Keratinocyte (primary cell): ENCODE measurements at regions not wholly inside any gene's neighbourhood (a gene's known extent, or its start where the extent isn't known, plus 50 kb on each side); places are given as distances from the start of the nearest gene placed in this dataset.

Experiments
- DNase-seq: peaks from one replicate; pipeline ENCODE4 v3.0.0-alpha.2; 2011; ENCODE audit warnings: low read depth, missing footprints, low spot score
- FAIRE-seq: peaks from 2 replicates; lab custom pipeline; 2011; peaks lifted over from hg19 to GRCh38; lab: Jason Lieb, UNC
- H2AFZ ChIP-seq: 2 replicates; pipeline ENCODE4 v1.6.0; 2012; ENCODE audit warnings: low read length, control low read depth, inconsistent platforms; ENCODE audit not compliant: control insufficient read depth
- H3K27ac ChIP-seq: 2 replicates; pipeline ENCODE4 v1.5.1; 2011; ENCODE audit warnings: low read length; ENCODE audit not compliant: control insufficient read depth, insufficient read depth
- H3K27me3 ChIP-seq: 3 replicates; pipeline ENCODE4 v1.6.0; 2011; ENCODE audit warnings: low read length; ENCODE audit not compliant: control insufficient read depth, insufficient read depth; ENCODE audit errors: extremely low read depth
- H3K36me3 ChIP-seq, 2 experiments: 2 replicates in 1 of 2; 3 replicates in 1 of 2; pipeline ENCODE4 v1.5.1; 2011; ENCODE audit warnings: low read length in 2 of 2, mild to moderate bottlenecking in 1 of 2; ENCODE audit not compliant: control insufficient read depth in 2 of 2, insufficient read depth in 2 of 2; ENCODE audit errors: extremely low read depth in 1 of 2
- H3K4me1 ChIP-seq: 3 replicates; pipeline ENCODE4 v1.5.1; 2011; ENCODE audit warnings: low read length; ENCODE audit not compliant: control insufficient read depth, insufficient read depth; ENCODE audit errors: extremely low read depth
- H3K4me2 ChIP-seq: 3 replicates; pipeline ENCODE4 v1.6.0; 2011; ENCODE audit warnings: low read depth, low read length; ENCODE audit not compliant: control insufficient read depth, insufficient read depth; ENCODE audit errors: extremely low read depth
- H3K4me3 ChIP-seq, 3 experiments: fragments of 200-600 bp in 1 of 3; sonication (generic) in 1 of 3; 2 replicates in 2 of 3; 3 replicates in 1 of 3; pipeline ENCODE4 v1.5.1; 2011 to 2016; ENCODE audit warnings: low read length in 3 of 3, mild to moderate bottlenecking in 3 of 3, control low read depth in 2 of 3, inconsistent platforms in 1 of 3, low read depth in 1 of 3, mixed read lengths in 1 of 3, mixed run types in 1 of 3, moderate library complexity in 1 of 3; ENCODE audit not compliant: control insufficient read depth in 2 of 3, insufficient read depth in 2 of 3; ENCODE audit errors: extremely low read depth in 1 of 3
- H3K79me2 ChIP-seq: 2 replicates; pipeline ENCODE4 v1.6.0; 2012; ENCODE audit warnings: low read length; ENCODE audit not compliant: control insufficient read depth, insufficient read depth
- H3K9ac ChIP-seq: 3 replicates; pipeline ENCODE4 v1.6.0; 2011; ENCODE audit warnings: low read length; ENCODE audit not compliant: control insufficient read depth, insufficient read depth; ENCODE audit errors: extremely low read depth
- H3K9me1 ChIP-seq: 3 replicates; pipeline ENCODE4 v1.6.0; 2011; ENCODE audit warnings: low read length; ENCODE audit not compliant: control insufficient read depth, insufficient read depth; ENCODE audit errors: extremely low read depth
- H3K9me3 ChIP-seq: 2 replicates; pipeline ENCODE4 v1.5.1; 2012; ENCODE audit warnings: low read depth, low read length; ENCODE audit not compliant: control insufficient read depth
- H4K20me1 ChIP-seq: 3 replicates; pipeline ENCODE4 v1.6.0; 2011; ENCODE audit warnings: low read length; ENCODE audit not compliant: control insufficient read depth, insufficient read depth; ENCODE audit errors: extremely low read depth
- CTCF ChIP-seq, 3 experiments: IDR thresholded peaks in 1 of 3; conservative IDR thresholded peaks in 1 of 3; optimal IDR thresholded peaks in 1 of 3; 2 replicates in 2 of 3; 3 replicates in 1 of 3; pipeline versions ENCODE3 to v1.5.1; 2011; ENCODE audit warnings: low read length in 3 of 3, mild to moderate bottlenecking in 3 of 3, moderate library complexity in 2 of 3, control low read depth in 1 of 3, inconsistent platforms in 1 of 3; ENCODE audit not compliant: insufficient read depth in 2 of 3; ENCODE audit errors: extremely low read depth in 1 of 3
- EZH2 ChIP-seq: IDR thresholded peaks from one replicate; pipeline ENCODE4 v1.6.1; 2012; ENCODE audit warnings: inconsistent platforms, mild to moderate bottlenecking, low read length, moderate library complexity
- dilution Hi-C: fragments of 300-500 bp; cut with MboI; formaldehyde crosslinking; loops from one replicate; pipeline ENCODE4 v1.7.0; 2020; ENCODE audit warnings: low sequenced_read_pairs; ENCODE audit not compliant: extremely low pct_ligation_motif_present

GRCh38 chr13:105612541-105612940 is 922.9 kb downstream of the EFNB2 start:
- no peak for FAIRE-seq
- no peaks in the 10 kb centered on the region for H3K9me1 ChIP-seq
- H3K79me2 ChIP-seq = no peaks in the 10 kb centered on the region
- no peaks in the 10 kb centered on the region for H4K20me1 ChIP-seq
- H3K4me2 ChIP-seq = no peak overlapping the region
- no peak for DNase-seq
- no peaks in the 10 kb centered on the region for H3K27me3 ChIP-seq
- H3K36me3 ChIP-seq = no peaks in the 10 kb centered on the region
- no peak overlapping the region for H3K27ac ChIP-seq
- H3K9ac ChIP-seq = no peak overlapping the region
- H3K9me3 ChIP-seq = no peaks in the 10 kb centered on the region
- H3K4me3 ChIP-seq = no peak overlapping the region
- no peak for TF ChIP-seq CTCF (optimal IDR thresholded peaks at IDR 0.05 in 1 of 3, IDR thresholded peaks at IDR 0.05 in 1 of 3, conservative IDR thresholded peaks at IDR 0.05 in 1 of 3; ENCODE audit: extremely low read depth in 1 of 3, insufficient read depth in 2 of 3, low read length in 3 of 3)
- no peak for TF ChIP-seq EZH2
- dilution Hi-C loops = no loop called here
- H2AFZ ChIP-seq = no peak overlapping the region
- H3K4me1 ChIP-seq = peaks cover 13% of the 10 kb centered on the region

GRCh38 chr13:105611424-105611823 is 924.0 kb downstream of the EFNB2 start:
- peak; percentile 13 for DNase-seq
- Histone ChIP-seq H3K36me3 (no peaks in the 10 kb centered on the region), H3K27me3 (no peaks in the 10 kb centered on the region), H3K27ac (no peak overlapping the region), H3K4me3 (peak overlapping the region in 1 of 3 experiments; percentile 35), H3K9me1 (no peaks in the 10 kb centered on the region), H4K20me1 (no peaks in the 10 kb centered on the region), H2AFZ (no peak overlapping the region), H3K4me1 (peaks cover 13% of the 10 kb centered on the region), H3K4me2 (peak overlapping the region; percentile 71), H3K9me3 (no peaks in the 10 kb centered on the region), H3K79me2 (no peaks in the 10 kb centered on the region), H3K9ac (no peak overlapping the region)
- dilution Hi-C loops = no loop called here
- TF ChIP-seq EZH2 (no peak), CTCF (optimal IDR thresholded peaks at IDR 0.05 in 1 of 3, IDR thresholded peaks at IDR 0.05 in 1 of 3, conservative IDR thresholded peaks at IDR 0.05 in 1 of 3; ENCODE audit: extremely low read depth in 1 of 3, insufficient read depth in 2 of 3, low read length in 3 of 3) (no peak)
- FAIRE-seq = peak; percentile 62
